ENCODE measurements at regions not wholly inside any gene's neighbourhood (a gene's known extent, or its start where the extent isn't known, plus 50 kb on each side); places are given as distances from the start of the nearest gene placed in this dataset.

DNA sequence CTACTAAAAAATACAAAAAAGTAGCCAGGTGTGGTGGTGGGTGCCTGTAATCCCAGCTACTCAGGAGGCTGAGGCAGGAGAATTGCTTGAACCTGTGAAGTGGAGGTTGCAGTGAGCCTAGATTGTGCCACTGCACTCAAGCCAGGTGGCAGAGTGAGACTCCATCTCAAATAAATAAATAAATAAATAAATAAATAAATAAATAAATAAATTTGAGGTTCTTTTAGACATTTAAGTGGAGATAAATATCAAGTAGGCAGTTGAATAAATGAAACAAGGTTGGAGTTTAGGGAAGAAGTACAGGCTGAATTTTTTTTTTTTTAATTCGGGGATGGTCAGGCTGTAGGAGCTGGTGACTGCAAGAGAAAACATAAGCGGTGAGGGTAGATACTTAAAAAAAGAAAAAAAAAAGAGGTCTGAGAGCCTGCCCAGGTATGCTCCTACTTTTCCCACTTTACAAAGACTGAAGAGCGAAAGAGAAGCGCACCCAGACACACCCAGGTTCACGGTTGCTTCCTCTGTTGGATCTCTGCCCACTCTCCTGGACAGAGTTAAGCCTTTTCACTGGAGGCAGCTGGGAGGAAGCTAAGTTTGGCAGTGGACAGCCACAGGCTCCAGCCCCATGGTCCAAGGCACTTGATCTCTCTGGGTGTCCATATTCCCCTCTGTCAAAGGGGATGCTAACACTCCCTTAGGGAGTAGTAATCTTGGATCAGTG, 100.9 kb upstream of the PRDM1 start:
- Histone ChIP-seq H3K36me3 (ENCODE audit: insufficient read depth, low read length) (no peaks in the 10 kb centered on the region), H3K9me3 (ENCODE audit: low read length) (no peaks in the 10 kb centered on the region), H3K4me2 (ENCODE audit: low read length) (no peak overlapping the region), H2AFZ (ENCODE audit: low read length) (no peak overlapping the region; the same call in 1 of the 2 replicates), H3K4me1 (ENCODE audit: insufficient read depth, low read length, poor library complexity, severe bottlenecking) (no peaks in the 10 kb centered on the region), H4K20me1 (ENCODE audit: insufficient read depth, low read length) (no peaks in the 10 kb centered on the region), H3K27ac (ENCODE audit: low read depth, low read length, poor library complexity, severe bottlenecking) (no peak overlapping the region), H3K4me3 (ENCODE audit: low read depth, low read length, poor library complexity, severe bottlenecking) (no peak overlapping the region), H3K79me2 (ENCODE audit: insufficient read depth, low read depth, low read length) (no peaks in the 10 kb centered on the region), H3K9me2 (ENCODE audit: insufficient read depth, low read length) (no peaks in the 10 kb centered on the region)
- CTCF ChIA-PET (ENCODE audit: unreplicated experiment): no interaction called here
- no peak for TF ChIP-seq EZH2phosphoT487 (IDR thresholded peaks at IDR 0.05; ENCODE audit: borderline replicate concordance, low read depth, low read length)
- TF ChIP-seq, protein P1, sequence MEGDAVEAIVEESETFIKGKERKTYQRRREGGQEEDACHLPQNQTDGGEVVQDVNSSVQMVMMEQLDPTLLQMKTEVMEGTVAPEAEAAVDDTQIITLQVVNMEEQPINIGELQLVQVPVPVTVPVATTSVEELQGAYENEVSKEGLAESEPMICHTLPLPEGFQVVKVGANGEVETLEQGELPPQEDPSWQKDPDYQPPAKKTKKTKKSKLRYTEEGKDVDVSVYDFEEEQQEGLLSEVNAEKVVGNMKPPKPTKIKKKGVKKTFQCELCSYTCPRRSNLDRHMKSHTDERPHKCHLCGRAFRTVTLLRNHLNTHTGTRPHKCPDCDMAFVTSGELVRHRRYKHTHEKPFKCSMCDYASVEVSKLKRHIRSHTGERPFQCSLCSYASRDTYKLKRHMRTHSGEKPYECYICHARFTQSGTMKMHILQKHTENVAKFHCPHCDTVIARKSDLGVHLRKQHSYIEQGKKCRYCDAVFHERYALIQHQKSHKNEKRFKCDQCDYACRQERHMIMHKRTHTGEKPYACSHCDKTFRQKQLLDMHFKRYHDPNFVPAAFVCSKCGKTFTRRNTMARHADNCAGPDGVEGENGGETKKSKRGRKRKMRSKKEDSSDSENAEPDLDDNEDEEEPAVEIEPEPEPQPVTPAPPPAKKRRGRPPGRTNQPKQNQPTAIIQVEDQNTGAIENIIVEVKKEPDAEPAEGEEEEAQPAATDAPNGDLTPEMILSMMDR (conservative IDR thresholded peaks at IDR 0.05; ENCODE audit: low read length): no peak
- intact Hi-C loops (cut with micrococcal nuclease; ENCODE audit: unreplicated experiment): no loop called here
- no peak for DNase-seq (ENCODE audit: low spot score)
- POLR2A ChIA-PET: interaction anchor here (1.6 kb wide), 1 partner anchor 259 kb away, joined by 3 read pairs; no protein-coding TSS in a partner anchor
- no TSS peak for BruUV-seq (replicated peaks)

DNA sequence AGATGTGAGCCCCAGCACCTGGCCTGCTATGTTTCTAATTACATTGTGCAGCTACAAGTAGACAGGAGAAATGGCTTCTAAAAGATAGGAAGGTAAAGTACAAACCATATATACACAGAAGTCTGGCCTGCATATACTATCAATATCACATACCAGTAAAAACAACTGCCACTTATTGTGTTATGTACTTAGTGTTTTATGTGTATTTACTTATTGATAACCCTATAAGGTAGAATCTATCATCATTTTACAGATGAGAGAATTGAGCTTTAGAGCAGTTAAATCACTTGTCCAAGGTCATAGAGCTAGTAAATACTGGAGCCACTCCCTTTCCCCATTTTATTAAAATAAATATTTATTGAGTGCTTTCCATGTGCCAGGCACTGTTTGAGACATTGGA, 102.4 kb upstream of the PRDM1 start:
- ChIA-PET POLR2A (interaction anchor here (0.6 to 2.3 kb wide), 5 partner anchors 9 to 378 kb away, joined by 3 to 19 read pairs (median 3); no protein-coding TSS in a partner anchor), CTCF (ENCODE audit: unreplicated experiment) (no interaction called here)
- Histone ChIP-seq H4K20me1 (ENCODE audit: insufficient read depth, low read length) (no peaks in the 10 kb centered on the region), H3K4me3 (ENCODE audit: low read depth, low read length, poor library complexity, severe bottlenecking) (no peak overlapping the region), H3K4me1 (ENCODE audit: insufficient read depth, low read length, poor library complexity, severe bottlenecking) (no peaks in the 10 kb centered on the region), H3K4me2 (ENCODE audit: low read length) (no peak overlapping the region), H3K9me2 (ENCODE audit: insufficient read depth, low read length) (no peaks in the 10 kb centered on the region), H3K36me3 (ENCODE audit: insufficient read depth, low read length) (no peaks in the 10 kb centered on the region), H3K9me3 (ENCODE audit: low read length) (no peaks in the 10 kb centered on the region), H3K27ac (ENCODE audit: low read depth, low read length, poor library complexity, severe bottlenecking) (no peak overlapping the region), H2AFZ (ENCODE audit: low read length) (no peak overlapping the region), H3K79me2 (ENCODE audit: insufficient read depth, low read depth, low read length) (no peaks in the 10 kb centered on the region)
- TF ChIP-seq EZH2phosphoT487 (IDR thresholded peaks at IDR 0.05; ENCODE audit: borderline replicate concordance, low read depth, low read length): no peak
- no peak for DNase-seq (ENCODE audit: low spot score)
- BruUV-seq (replicated peaks): no TSS peak
- intact Hi-C loops (cut with micrococcal nuclease; ENCODE audit: unreplicated experiment): no loop called here

DNA sequence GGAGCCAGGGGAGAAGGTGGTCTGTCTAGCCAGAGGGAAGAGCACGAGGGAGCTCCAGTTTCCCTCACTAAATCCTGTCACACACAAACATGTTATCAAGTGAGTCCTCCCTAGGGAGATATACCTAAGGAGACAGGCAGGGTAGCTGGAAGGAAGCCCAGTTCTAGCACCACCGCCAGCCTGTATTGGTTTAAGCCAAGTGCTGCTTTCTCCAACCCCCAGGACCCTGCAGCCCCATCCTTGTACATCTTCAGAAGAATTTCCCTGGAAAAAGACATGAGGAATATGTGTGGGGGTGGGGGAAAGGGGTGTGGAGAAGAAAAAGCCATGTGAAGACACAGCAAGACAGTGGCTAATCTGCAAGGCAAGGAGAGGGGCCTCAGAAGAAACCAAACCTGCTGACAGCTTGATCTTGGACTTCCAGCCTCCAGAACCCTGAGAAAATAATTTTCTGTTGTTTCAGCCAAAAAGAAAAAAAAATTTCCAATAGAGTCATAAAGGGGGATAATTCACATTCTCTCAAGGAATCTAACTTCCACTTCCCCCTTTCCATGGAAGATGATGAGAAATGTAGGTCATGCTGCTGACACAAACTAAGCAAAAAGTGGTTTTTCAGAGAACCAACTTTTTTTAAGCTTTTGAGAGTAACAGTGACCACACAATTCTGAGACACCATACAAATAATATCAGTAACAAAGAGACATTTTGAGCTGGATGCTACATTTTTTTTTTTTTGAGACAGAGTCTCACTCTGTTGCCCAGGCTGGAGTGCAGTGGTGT, 103.2 kb upstream of the PRDM1 start:
- POLR2A ChIA-PET: interaction anchor here (0.6 to 2.3 kb wide), 3 partner anchors 10 to 32 kb away, joined by 4 to 19 read pairs (median 6); no protein-coding TSS in a partner anchor
- no peak overlapping the region for H3K4me2 ChIP-seq (ENCODE audit: low read length)
- intact Hi-C loops (cut with micrococcal nuclease; ENCODE audit: unreplicated experiment): no loop called here
- H3K79me2 ChIP-seq (ENCODE audit: insufficient read depth, low read depth, low read length): no peaks in the 10 kb centered on the region
- TF ChIP-seq, protein P1 (conservative IDR thresholded peaks at IDR 0.05; ENCODE audit: low read length): no peak
- TF ChIP-seq EZH2phosphoT487 (IDR thresholded peaks at IDR 0.05; ENCODE audit: borderline replicate concordance, low read depth, low read length): no peak
- no peaks in the 10 kb centered on the region for H3K9me2 ChIP-seq (ENCODE audit: insufficient read depth, low read length)
- BruUV-seq (replicated peaks): no TSS peak
- H3K27ac ChIP-seq (ENCODE audit: low read depth, low read length, poor library complexity, severe bottlenecking): no peak overlapping the region
- H4K20me1 ChIP-seq (ENCODE audit: insufficient read depth, low read length): no peaks in the 10 kb centered on the region
- H3K4me1 ChIP-seq (ENCODE audit: insufficient read depth, low read length, poor library complexity, severe bottlenecking): no peaks in the 10 kb centered on the region
- DNase-seq (ENCODE audit: low spot score): no peak
- CTCF ChIA-PET (ENCODE audit: unreplicated experiment): no interaction called here
- no peaks in the 10 kb centered on the region for H3K36me3 ChIP-seq (ENCODE audit: insufficient read depth, low read length)
- H3K4me3 ChIP-seq (ENCODE audit: low read depth, low read length, poor library complexity, severe bottlenecking): no peak overlapping the region
- H2AFZ ChIP-seq (ENCODE audit: low read length): no peak overlapping the region
- no peaks in the 10 kb centered on the region for H3K9me3 ChIP-seq (ENCODE audit: low read length)

Measured in OCI-LY7 (cell line).